Neural cell (in vitro differentiated cells): ENCODE measurements at regions not wholly inside any gene's neighbourhood (a gene's known extent, or its start where the extent isn't known, plus 50 kb on each side); places are given as distances from the start of the nearest gene placed in this dataset.

Source experiments
- H2AFZ ChIP-seq: fragments of 200-600, 300-800 bp; sonication (generic), shearing (Covaris generic); 2 replicates; pipeline ENCODE4 v1.6.0; 2014; ENCODE audit warnings: low read depth, mild to moderate bottlenecking, antibody characterized with exemption, low read length, moderate library complexity
- H3F3A ChIP-seq: fragments of 200-600 bp; shearing (Covaris generic); 2 replicates; pipeline ENCODE4 v1.6.1; 2016; ENCODE audit warnings: mild to moderate bottlenecking, moderate library complexity, mixed read lengths, antibody characterized with exemption, low read length; ENCODE audit not compliant: insufficient read depth, poor library complexity, severe bottlenecking
- H3K27ac ChIP-seq: fragments of 200-600, 300-800 bp; sonication (generic), shearing (Covaris generic); 2 replicates; pipeline ENCODE4 v1.5.1; 2014; ENCODE audit warnings: mild to moderate bottlenecking, low read length, moderate library complexity
- H3K27me3 ChIP-seq: fragments of 300-800, 200-600 bp; sonication (generic), shearing (Covaris generic); 2 replicates; pipeline ENCODE4 v1.6.0; 2014; ENCODE audit warnings: mild to moderate bottlenecking, low read depth, low read length, moderate library complexity; ENCODE audit not compliant: insufficient read depth
- H3K36me3 ChIP-seq: fragments of 300-800, 200-600 bp; sonication (generic), shearing (Covaris generic); 2 replicates; pipeline ENCODE4 v1.5.1; 2014; ENCODE audit warnings: mild to moderate bottlenecking, antibody characterized with exemption, low read length, moderate library complexity; ENCODE audit not compliant: insufficient read depth
- H3K4me2 ChIP-seq: fragments of 300-800, 200-600 bp; sonication (generic), shearing (Covaris generic); 2 replicates; pipeline ENCODE4 v1.6.0; 2014; ENCODE audit warnings: mild to moderate bottlenecking, low read length
- H3K4me3 ChIP-seq: fragments of 300-800, 200-600 bp; sonication (generic), shearing (Covaris generic); 2 replicates; pipeline ENCODE4 v1.5.1; 2014; ENCODE audit warnings: mild to moderate bottlenecking, low read length, moderate library complexity
- H3K79me2 ChIP-seq: fragments of 200-600 bp; shearing (Covaris generic); replicated peaks from 2 replicates; pipeline ENCODE4 v1.6.0; 2014; ENCODE audit warnings: mild to moderate bottlenecking, low read length, moderate library complexity; ENCODE audit not compliant: insufficient read depth
- H3K9ac ChIP-seq: fragments of 300-800, 200-600 bp; sonication (generic), shearing (Covaris generic); 2 replicates; pipeline ENCODE4 v1.6.1; 2016; ENCODE audit warnings: mild to moderate bottlenecking, low read length, mixed read lengths
- H3K9me2 ChIP-seq: fragments of 200-600 bp; shearing (Covaris generic); 2 replicates; pipeline ENCODE4 v1.6.1; 2016; ENCODE audit warnings: mild to moderate bottlenecking, low read length, mixed read lengths; ENCODE audit not compliant: insufficient read depth
- H3K9me3 ChIP-seq: fragments of 200-600, 300-800 bp; sonication (generic), shearing (Covaris generic); 2 replicates; pipeline ENCODE4 v1.6.1; 2016; ENCODE audit warnings: mild to moderate bottlenecking, mixed run types, low read length, moderate library complexity, mixed read lengths
- H4K20me1 ChIP-seq: fragments of 200-600 bp; shearing (Covaris generic); 2 replicates; pipeline ENCODE4 v1.6.1; 2016; ENCODE audit warnings: mild to moderate bottlenecking, mixed run types; ENCODE audit not compliant: insufficient read depth
- CTCF ChIP-seq: fragments of 450-650 bp; IDR thresholded peaks from 2 replicates; pipeline ENCODE4 v1.5.1; 2014; ENCODE audit warnings: antibody characterized with exemption, mild to moderate bottlenecking, moderate library complexity; ENCODE audit not compliant: poor library complexity, severe bottlenecking
- EP300 ChIP-seq: fragments of 450-650 bp; conservative IDR thresholded peaks from 2 replicates; pipeline ENCODE4 v1.6.1; 2014; ENCODE audit warnings: antibody characterized with exemption, mild to moderate bottlenecking, moderate library complexity; ENCODE audit not compliant: poor library complexity, severe bottlenecking
- EZH2 ChIP-seq: fragments of 200-600, 300-800 bp; shearing (Covaris generic), sonication (generic); IDR thresholded peaks from 2 replicates; pipeline ENCODE4 v1.6.1; 2014; ENCODE audit warnings: antibody characterized with exemption, low read length, borderline replicate concordance, mild to moderate bottlenecking; ENCODE audit not compliant: insufficient read depth, poor library complexity, severe bottlenecking
- MXI1 ChIP-seq: fragments of 450-650 bp; conservative IDR thresholded peaks from 2 replicates; pipeline ENCODE4 v1.6.1; 2014; ENCODE audit warnings: antibody characterized with exemption, mild to moderate bottlenecking; ENCODE audit not compliant: poor library complexity, severe bottlenecking
- POLR2AphosphoS5 ChIP-seq: IDR thresholded peaks from 2 replicates; pipeline ENCODE4 v1.6.1; 2012
- RAD21 ChIP-seq: fragments of 450-650 bp; conservative IDR thresholded peaks from 2 replicates; pipeline ENCODE4 v1.6.1; 2014; ENCODE audit warnings: antibody characterized with exemption, mild to moderate bottlenecking, moderate library complexity
- REST ChIP-seq: IDR thresholded peaks from 2 replicates; pipeline ENCODE4 v1.6.1; 2012; ENCODE audit warnings: borderline replicate concordance
- SMC3 ChIP-seq: fragments of 450-650 bp; conservative IDR thresholded peaks from 2 replicates; pipeline ENCODE4 v1.6.1; 2014; ENCODE audit warnings: antibody characterized with exemption, mild to moderate bottlenecking, moderate library complexity; ENCODE audit not compliant: poor library complexity
- TAF1 ChIP-seq: IDR thresholded peaks from 2 replicates; pipeline ENCODE4 v1.6.1; 2012; ENCODE audit warnings: low read depth

- H3K27ac ChIP-seq: peak overlapping the region; percentile 69
- H3K4me2 ChIP-seq: no peak overlapping the region
- peak; percentile 43 for TF ChIP-seq SMC3
- TF ChIP-seq RAD21: peak; percentile 43
- no peak for TF ChIP-seq MXI1
- peak; percentile 50 for TF ChIP-seq POLR2AphosphoS5
- TF ChIP-seq REST: peak; percentile 58
- TF ChIP-seq EZH2: no peak
- no peak for TF ChIP-seq TAF1
- TF ChIP-seq CTCF: peak; percentile 59
- peak; percentile 29 for TF ChIP-seq EP300
- H3K27me3 ChIP-seq: no peaks in the 10 kb centered on the region
- no peaks in the 10 kb centered on the region for H3K36me3 ChIP-seq
- H3K79me2 ChIP-seq: no peaks in the 10 kb centered on the region
- H3F3A ChIP-seq: no peaks in the 10 kb centered on the region
- no peaks in the 10 kb centered on the region for H3K9me3 ChIP-seq
- no peak overlapping the region for H3K9ac ChIP-seq
- H3K9me2 ChIP-seq: no peaks in the 10 kb centered on the region
- peak overlapping the region; percentile 3 for H3K4me3 ChIP-seq
- H2AFZ ChIP-seq: no peak overlapping the region
- H4K20me1 ChIP-seq: no peaks in the 10 kb centered on the region
Observed at GRCh38 chr10:60594476-60595051, 183.7 kb upstream of the CDK1 start.

- Histone ChIP-seq H3K9me3 (no peaks in the 10 kb centered on the region), H3K27me3 (no peaks in the 10 kb centered on the region), H3K79me2 (no peaks in the 10 kb centered on the region), H3K4me2 (no peak overlapping the region), H3K9ac (no peak overlapping the region), H4K20me1 (no peaks in the 10 kb centered on the region), H2AFZ (no peak overlapping the region), H3F3A (no peaks in the 10 kb centered on the region), H3K36me3 (no peaks in the 10 kb centered on the region), H3K4me3 (no peak overlapping the region), H3K27ac (no peak overlapping the region), H3K9me2 (no peaks in the 10 kb centered on the region)
- no peak for TF ChIP-seq EZH2
- TF ChIP-seq TAF1: no peak
- TF ChIP-seq EP300: no peak
- no peak for TF ChIP-seq CTCF
- TF ChIP-seq MXI1: no peak
- TF ChIP-seq REST: no peak
- no peak for TF ChIP-seq RAD21
- TF ChIP-seq SMC3: no peak
- no peak for TF ChIP-seq POLR2AphosphoS5
Observed at GRCh38 chr10:60591119-60591518, 187.2 kb upstream of the CDK1 start.
